ENCODE measurements at regions not wholly inside any gene's neighbourhood (a gene's known extent, or its start where the extent isn't known, plus 50 kb on each side); places are given as distances from the start of the nearest gene placed in this dataset.

GRCh38 chr17:34825102-34825501 lies 136.2 kb downstream of the CCT6B start:
- DNase-seq = no peak

- no peak for DNase-seq
Measured at GRCh38 chr17:34823023-34823422, 138.2 kb downstream of the CCT6B start.

GRCh38 chr17:34822007-34822739 lies 139.1 kb downstream of the CCT6B start:
- DNase-seq = no peak

- DNase-seq = peak; percentile 18
Measured at GRCh38 chr17:34820922-34821321, 140.3 kb downstream of the CCT6B start.

- no peak for DNase-seq
Measured at GRCh38 chr17:34820248-34820801, 140.9 kb downstream of the CCT6B start.

GRCh38 chr17:34817252-34818035 lies 143.8 kb downstream of the CCT6B start:
- no peak for DNase-seq

- no peak for DNase-seq
Measured at GRCh38 chr17:34816848-34817247, 144.4 kb downstream of the CCT6B start.

GRCh38 chr17:34813290-34813689 lies 148.0 kb downstream of the CCT6B start:
- no peak for DNase-seq

GRCh38 chr17:34811561-34811960 lies 149.7 kb downstream of the CCT6B start:
- DNase-seq = no peak

GRCh38 chr17:34800661-34801060 lies 160.6 kb downstream of the CCT6B start:
- DNase-seq = no peak

- no peak for DNase-seq
Measured at GRCh38 chr17:34799751-34800150, 161.5 kb downstream of the CCT6B start.

- DNase-seq = no peak
Measured at GRCh38 chr17:34798581-34798980, 162.7 kb downstream of the CCT6B start.

- DNase-seq = no peak
Measured at GRCh38 chr17:34797720-34798119, 163.5 kb downstream of the CCT6B start.

- no peak for DNase-seq
Measured at GRCh38 chr17:34793231-34793908, 167.9 kb downstream of the CCT6B start.

GRCh38 chr17:34788696-34789095 lies 172.6 kb downstream of the CCT6B start:
- DNase-seq = no peak

GRCh38 chr17:34784526-34784925 lies 176.7 kb downstream of the CCT6B start:
- DNase-seq = no peak

- no peak for DNase-seq
Measured at GRCh38 chr17:34782271-34782670, 179.0 kb downstream of the CCT6B start.

GRCh38 chr17:34781571-34782108 lies 179.6 kb downstream of the CCT6B start:
- no peak for DNase-seq

- no peak for DNase-seq
Measured at GRCh38 chr17:34781071-34781470, 180.2 kb downstream of the CCT6B start.

- no peak for DNase-seq
Measured at GRCh38 chr17:34780438-34780837, 180.8 kb downstream of the CCT6B start.

GRCh38 chr17:34776456-34777443 lies 184.5 kb downstream of the CCT6B start:
- DNase-seq = no peak

- no peak for DNase-seq
Measured at GRCh38 chr17:34773036-34773435, 188.2 kb downstream of the CCT6B start.

Measured in DMS153 (cell line).